HCT116 (cell line): ENCODE measurements at regions not wholly inside any gene's neighbourhood (a gene's known extent, or its start where the extent isn't known, plus 50 kb on each side); places are given as distances from the start of the nearest gene placed in this dataset.

Experiments
- SIN3A ChIP-seq: IDR thresholded peaks from 2 replicates; pipeline ENCODE4 v1.6.1; 2012; ENCODE audit warnings: low read depth
- TCF7L2 ChIP-seq: IDR thresholded peaks from 2 replicates; pipeline ENCODE4 v1.7.0; 2011; ENCODE audit warnings: borderline replicate concordance, inconsistent platforms; ENCODE audit not compliant: insufficient read depth, insufficient read length; ENCODE audit errors: extremely low read depth
- TF ChIP-seq, protein P1 (sequence below), 3 experiments: fragments of 200-600 bp in 1 of 3; sonication (generic) in 1 of 3; IDR thresholded peaks in 2 of 3; conservative IDR thresholded peaks in 1 of 3; 2 replicates each; pipeline ENCODE4 v1.5.1; 2012 to 2017; ENCODE audit warnings: low read depth in 2 of 3, low read length in 2 of 3, antibody characterized with exemption in 1 of 3, borderline replicate concordance in 1 of 3, control low read depth in 1 of 3, mild to moderate bottlenecking in 1 of 3, mixed read lengths in 1 of 3, mixed run types in 1 of 3, moderate library complexity in 1 of 3; ENCODE audit not compliant: insufficient read depth in 1 of 3
- TF ChIP-seq, protein P2 (sequence below): IDR thresholded peaks from 2 replicates; pipeline ENCODE4 v1.6.1; 2011; ENCODE audit warnings: mild to moderate bottlenecking, low read length, moderate library complexity; ENCODE audit not compliant: insufficient replicate concordance; ENCODE audit errors: extremely low read depth
- TF ChIP-seq, protein P3 (sequence below): IDR thresholded peaks from 2 replicates; pipeline ENCODE4 v1.6.1; 2012
- TF ChIP-seq, protein P4 (sequence below): IDR thresholded peaks from 2 replicates; pipeline ENCODE4 v1.6.1; 2012; ENCODE audit warnings: low read depth

DNA sequence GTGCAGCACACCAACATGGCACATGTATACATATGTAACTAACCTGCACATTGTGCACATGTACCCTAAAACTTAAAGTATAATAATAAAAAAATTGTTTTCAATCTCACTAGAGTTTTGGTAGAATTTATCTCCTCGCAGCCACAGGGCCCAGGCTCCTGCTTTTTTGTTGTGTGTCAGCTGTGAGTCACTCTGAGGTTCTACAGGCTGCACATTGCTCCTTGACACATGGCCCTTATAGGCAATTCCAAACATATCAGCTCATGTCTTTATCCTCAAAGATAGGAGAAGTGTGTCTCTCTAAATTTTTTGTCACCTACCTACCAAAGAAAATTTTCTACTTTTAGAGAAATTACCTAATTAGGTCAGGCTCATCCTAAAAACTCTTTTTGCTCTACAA is 252.1 kb upstream of the ADGRL3 start:
- TF ChIP-seq, protein P1, sequence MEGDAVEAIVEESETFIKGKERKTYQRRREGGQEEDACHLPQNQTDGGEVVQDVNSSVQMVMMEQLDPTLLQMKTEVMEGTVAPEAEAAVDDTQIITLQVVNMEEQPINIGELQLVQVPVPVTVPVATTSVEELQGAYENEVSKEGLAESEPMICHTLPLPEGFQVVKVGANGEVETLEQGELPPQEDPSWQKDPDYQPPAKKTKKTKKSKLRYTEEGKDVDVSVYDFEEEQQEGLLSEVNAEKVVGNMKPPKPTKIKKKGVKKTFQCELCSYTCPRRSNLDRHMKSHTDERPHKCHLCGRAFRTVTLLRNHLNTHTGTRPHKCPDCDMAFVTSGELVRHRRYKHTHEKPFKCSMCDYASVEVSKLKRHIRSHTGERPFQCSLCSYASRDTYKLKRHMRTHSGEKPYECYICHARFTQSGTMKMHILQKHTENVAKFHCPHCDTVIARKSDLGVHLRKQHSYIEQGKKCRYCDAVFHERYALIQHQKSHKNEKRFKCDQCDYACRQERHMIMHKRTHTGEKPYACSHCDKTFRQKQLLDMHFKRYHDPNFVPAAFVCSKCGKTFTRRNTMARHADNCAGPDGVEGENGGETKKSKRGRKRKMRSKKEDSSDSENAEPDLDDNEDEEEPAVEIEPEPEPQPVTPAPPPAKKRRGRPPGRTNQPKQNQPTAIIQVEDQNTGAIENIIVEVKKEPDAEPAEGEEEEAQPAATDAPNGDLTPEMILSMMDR (IDR thresholded peaks at IDR 0.05 in 2 of 3, conservative IDR thresholded peaks at IDR 0.05 in 1 of 3; ENCODE audit: borderline replicate concordance in 1 of 3, insufficient read depth in 1 of 3, low read depth in 2 of 3, low read length in 2 of 3), result no peak
- TF ChIP-seq TCF7L2, result no peak
- TF ChIP-seq SIN3A, result no peak
- TF ChIP-seq, protein P2, sequence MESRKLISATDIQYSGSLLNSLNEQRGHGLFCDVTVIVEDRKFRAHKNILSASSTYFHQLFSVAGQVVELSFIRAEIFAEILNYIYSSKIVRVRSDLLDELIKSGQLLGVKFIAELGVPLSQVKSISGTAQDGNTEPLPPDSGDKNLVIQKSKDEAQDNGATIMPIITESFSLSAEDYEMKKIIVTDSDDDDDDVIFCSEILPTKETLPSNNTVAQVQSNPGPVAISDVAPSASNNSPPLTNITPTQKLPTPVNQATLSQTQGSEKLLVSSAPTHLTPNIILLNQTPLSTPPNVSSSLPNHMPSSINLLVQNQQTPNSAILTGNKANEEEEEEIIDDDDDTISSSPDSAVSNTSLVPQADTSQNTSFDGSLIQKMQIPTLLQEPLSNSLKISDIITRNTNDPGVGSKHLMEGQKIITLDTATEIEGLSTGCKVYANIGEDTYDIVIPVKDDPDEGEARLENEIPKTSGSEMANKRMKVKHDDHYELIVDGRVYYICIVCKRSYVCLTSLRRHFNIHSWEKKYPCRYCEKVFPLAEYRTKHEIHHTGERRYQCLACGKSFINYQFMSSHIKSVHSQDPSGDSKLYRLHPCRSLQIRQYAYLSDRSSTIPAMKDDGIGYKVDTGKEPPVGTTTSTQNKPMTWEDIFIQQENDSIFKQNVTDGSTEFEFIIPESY, result no peak
- TF ChIP-seq, protein P3, sequence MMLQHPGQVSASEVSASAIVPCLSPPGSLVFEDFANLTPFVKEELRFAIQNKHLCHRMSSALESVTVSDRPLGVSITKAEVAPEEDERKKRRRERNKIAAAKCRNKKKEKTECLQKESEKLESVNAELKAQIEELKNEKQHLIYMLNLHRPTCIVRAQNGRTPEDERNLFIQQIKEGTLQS, result no peak
- TF ChIP-seq, protein P4, sequence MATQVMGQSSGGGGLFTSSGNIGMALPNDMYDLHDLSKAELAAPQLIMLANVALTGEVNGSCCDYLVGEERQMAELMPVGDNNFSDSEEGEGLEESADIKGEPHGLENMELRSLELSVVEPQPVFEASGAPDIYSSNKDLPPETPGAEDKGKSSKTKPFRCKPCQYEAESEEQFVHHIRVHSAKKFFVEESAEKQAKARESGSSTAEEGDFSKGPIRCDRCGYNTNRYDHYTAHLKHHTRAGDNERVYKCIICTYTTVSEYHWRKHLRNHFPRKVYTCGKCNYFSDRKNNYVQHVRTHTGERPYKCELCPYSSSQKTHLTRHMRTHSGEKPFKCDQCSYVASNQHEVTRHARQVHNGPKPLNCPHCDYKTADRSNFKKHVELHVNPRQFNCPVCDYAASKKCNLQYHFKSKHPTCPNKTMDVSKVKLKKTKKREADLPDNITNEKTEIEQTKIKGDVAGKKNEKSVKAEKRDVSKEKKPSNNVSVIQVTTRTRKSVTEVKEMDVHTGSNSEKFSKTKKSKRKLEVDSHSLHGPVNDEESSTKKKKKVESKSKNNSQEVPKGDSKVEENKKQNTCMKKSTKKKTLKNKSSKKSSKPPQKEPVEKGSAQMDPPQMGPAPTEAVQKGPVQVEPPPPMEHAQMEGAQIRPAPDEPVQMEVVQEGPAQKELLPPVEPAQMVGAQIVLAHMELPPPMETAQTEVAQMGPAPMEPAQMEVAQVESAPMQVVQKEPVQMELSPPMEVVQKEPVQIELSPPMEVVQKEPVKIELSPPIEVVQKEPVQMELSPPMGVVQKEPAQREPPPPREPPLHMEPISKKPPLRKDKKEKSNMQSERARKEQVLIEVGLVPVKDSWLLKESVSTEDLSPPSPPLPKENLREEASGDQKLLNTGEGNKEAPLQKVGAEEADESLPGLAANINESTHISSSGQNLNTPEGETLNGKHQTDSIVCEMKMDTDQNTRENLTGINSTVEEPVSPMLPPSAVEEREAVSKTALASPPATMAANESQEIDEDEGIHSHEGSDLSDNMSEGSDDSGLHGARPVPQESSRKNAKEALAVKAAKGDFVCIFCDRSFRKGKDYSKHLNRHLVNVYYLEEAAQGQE, result no peak
